LoVo (cell line): ENCODE measurements at regions not wholly inside any gene's neighbourhood (a gene's known extent, or its start where the extent isn't known, plus 50 kb on each side); places are given as distances from the start of the nearest gene placed in this dataset.

Experiments used
- DNase-seq: peaks from one replicate; pipeline ENCODE4 v3.0.0-alpha.2; 2016; ENCODE audit warnings: low spot score

DNA sequence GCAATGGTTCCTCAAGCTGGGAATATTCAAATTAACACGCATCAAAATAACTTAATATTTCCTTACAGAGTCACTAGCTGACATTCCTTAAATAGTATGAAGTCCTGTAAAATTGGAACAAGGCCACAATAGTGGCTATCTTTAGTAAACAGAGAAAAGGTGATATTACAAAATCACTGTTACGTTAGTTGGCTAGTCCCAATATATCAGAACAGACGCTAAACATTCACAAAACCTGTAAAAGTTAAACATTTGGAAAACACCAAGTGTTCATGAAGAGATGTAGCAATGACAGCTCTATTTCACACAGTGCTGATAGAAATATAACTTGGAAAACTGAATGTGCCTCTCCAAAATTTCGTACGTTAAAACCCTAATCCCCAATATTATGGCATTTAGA is 61.0 kb upstream of the FAM47C start:
- no peak for DNase-seq

DNA sequence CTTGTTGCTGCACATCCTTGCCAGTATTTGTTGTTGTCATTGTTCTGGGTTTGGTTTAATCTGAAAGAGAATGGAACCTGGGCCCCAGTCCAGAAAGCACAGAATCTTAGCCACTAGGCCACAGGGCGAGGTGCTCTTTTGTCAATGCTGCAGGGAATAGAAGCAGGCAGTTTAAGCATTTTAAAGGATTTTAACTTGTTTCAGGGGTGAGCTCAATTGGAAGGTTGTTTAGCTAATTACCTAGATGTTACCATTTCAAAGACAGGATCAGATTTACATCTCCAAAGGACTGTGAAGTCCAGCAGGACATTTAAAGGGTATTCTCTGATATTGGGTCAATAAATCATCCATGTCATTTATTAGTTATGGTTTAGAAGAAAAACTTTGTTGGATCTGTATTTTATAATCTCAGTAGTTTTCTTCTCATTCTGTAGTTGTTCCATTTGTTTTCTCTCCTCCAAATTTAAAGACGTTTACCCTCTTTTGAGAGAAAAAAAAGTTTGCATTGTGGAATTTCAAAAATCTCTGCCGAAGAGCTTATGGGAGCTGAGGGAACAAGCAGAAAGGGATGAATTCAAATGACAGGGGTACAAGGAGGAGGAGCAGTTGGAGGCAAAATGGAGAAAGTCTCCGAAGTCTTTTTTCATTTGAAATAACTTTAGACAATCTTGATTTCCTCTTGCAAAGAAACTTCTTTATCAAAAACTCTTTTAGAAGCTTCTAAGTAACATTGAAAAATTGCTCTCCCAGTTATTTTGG is 57.5 kb upstream of the FAM47C start:
- no peak for DNase-seq

- no peak for DNase-seq
These were observed 50.5 kb upstream of the FAM47C start for GRCh38 chrX:36957425-36958328.
